DMS 273 (cell line): ENCODE measurements at regions not wholly inside any gene's neighbourhood (a gene's known extent, or its start where the extent isn't known, plus 50 kb on each side); places are given as distances from the start of the nearest gene placed in this dataset.

Source experiments
- DNase-seq: peaks from one replicate; lab custom pipeline; 2025; ENCODE audit not compliant: unreplicated experiment; lab: John Stamatoyannopoulos, UW

DNA sequence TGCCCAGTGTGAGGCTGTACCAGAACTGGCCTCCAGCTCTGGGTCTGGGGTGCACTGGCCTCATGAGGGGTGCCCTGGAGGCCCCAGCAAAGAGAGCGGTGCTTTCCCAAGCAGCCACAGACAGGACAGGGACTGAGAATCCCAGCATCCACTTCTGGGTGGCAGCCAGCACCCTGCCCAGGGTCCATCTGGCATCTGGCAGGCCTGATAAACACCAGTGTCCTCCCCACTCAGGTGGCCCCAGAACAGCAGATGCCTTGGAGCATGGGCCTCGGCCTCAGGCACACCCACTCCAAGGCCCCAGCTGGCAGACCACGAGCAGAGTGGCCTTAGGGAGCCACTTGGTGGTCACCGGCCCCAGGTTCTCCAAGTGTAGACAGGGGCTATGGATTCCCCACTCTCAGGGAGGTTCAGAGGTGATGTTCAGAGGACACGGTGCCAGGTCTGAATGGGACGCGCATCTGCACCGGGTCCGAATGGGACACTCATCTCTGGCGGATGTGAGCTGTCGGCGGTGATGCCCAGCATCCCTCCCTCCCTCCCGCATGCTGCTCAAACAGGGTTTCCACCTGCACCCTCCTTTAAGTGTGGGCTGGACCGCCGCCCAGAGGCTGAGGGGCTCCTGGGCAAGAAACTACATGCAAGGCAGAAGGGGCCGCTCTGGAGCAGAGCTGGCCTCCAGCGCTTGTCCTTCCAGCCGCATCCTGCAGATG lies 82.2 kb upstream of the GPC1 start:
- DNase-seq: no peak

DNA sequence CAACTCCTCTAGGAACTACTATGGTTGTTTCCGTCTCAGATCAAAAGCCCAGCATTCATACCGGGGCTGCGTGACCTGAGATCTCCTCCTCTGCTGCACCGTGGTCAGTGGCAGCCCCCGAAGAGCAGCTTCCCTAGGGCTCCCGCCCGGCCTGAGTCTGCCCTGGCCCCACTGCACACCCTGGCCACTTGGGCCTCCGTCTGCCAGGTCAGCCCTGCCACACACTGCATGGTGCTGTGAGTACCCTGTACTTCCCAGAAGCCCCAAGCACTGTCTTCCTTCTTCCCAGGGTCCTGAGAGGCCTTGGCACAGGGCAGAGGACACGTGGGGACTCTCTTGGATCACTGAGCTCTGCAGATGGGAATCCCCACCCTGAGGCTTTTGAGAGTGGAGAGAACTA lies 81.5 kb upstream of the GPC1 start:
- DNase-seq: no peak

DNA sequence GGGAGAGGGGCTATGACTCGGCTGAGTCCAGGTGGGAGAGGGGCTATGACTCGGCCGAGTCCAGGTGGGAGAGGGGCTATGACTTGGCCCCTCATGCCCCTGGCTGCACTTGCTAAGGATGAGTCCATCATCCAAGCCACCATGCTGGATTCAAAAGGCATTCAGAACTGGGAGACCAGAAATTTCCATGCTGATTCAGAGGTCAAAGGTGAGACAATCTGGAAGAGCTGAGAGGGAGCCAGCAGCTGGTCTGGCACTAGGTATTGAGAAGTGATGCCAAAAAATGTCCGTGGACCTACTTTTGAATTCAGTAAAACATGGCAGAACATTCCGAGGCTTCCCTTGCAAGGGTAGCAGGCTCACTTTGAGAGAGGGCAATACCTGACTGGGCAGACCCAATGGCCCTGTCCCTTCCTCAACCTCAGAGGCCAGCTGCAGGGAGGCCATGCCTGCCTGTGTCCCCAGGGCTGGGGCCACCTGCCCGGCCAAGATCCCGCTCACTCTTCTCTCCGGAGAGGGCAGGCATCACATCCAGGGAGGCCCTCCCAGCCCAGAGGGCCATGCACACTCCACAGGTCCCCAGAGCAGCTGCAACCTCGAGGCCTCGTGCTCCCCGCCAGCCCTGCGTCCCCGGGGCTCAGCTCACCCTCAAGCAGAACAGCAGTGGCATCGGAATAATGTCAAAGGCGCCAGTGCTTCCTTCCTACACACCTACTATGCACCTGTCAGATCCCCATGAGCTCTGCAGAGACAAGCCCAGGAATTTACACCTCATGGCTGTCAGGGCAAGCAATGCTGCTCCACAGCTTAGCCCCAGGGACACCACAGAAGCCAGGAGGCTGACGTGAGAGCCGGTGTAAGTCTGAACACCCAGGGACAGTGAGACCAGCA lies 80.2 kb upstream of the GPC1 start:
- DNase-seq: peak; percentile 28

DNA sequence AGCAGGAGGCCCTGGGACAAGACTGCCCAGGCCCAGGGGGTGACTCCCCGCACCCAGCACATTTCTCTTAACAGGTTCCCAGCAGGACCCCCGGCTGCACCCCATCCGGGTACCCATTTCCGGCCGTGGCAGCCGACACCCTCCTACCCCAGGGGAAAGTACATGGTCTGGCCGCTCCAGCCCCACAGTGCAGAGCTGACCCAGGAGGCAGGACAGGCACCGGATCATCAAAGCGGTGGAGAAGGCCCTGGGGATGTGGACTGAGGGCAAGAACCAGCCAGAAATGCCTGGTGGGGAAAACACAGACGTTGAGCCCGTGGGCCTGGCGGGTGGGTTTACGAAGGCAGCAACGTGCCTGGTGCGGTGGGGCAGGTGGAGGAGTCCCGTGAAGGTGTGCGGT lies 79.5 kb upstream of the GPC1 start:
- no peak for DNase-seq

DNA sequence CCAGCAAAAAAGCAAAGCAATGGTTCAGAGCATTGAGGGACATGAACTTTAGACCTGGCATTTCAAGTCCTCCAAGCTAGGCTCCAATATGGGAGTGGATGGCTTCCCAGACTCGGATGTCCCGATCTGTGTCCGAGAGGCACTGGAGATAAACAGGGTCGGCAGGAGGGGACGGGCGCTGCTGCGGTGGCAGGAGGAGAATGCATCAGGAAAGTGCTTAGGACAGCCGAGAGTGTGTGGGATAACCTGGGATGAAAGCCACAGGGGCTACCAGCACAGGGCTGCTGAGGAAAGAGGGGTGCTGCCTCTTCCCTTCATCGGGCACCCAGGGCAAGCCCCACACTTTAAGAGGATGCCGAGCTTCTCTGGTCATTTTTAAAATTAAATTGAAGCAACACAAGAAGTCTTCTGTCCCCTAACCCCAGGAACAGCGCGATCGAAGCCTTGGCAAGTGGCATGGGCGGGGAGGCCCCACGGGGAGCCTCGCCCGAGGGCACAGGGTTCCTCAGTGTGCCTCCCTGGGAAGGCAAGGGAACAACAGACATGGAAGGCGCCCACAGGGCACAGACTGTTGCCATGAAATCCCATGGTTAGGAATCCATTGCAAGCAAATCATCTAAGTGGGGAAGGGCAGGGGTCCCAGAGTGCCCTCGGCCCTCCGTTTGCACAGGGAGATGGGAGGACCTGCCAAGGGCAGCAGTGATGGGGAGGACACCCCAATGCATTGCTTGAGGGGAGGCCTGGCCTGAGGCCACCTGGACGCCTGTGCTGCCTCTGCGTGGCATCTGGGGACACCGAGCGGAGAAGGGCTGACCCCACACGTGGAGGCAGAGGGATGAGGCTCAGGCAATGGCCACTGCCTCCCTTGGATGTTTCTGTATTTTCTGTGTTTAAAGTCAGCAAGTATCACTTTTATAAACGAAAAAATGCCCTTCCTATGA lies 78.5 kb upstream of the GPC1 start:
- no peak for DNase-seq

DNA sequence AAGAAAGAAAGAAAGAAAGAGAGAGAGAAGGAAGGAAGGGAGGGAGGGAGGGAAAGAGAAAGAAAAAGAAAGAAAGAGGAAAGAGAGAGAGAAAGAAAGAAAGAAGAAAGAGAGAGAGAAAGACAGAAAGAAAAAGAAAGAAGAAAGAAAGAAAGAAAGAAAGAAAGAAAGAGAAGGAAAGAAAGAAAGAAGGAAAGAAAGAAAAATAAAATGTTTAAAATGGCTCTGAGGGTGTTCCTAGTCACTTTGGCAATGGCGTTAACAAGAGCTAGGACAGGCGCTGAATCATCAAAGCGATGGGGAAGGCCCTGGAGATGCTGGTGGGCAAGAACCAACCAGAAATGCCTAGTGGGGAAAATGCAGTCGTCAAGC lies 77.8 kb upstream of the GPC1 start:
- no peak for DNase-seq

DNA sequence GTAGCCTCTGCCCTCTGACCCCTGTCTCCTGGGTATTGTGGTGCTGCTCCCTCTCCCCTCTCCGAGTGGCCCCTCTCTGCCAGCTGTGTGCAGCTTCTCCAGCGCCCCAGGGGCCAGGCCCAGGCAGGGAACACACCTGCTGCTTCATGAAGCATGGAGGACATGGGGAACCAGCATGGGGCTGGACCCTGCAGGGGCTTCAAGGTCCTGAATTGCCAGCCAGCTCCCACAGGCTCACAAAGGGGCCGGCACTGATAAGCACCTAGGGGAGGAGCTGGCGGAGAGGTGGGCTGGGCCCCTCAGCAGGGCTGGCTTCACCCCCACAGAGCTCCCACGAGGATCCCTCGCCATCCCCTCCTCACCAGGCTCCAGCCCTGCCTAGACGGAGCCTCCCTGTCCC lies 77.4 kb upstream of the GPC1 start:
- no peak for DNase-seq

DNA sequence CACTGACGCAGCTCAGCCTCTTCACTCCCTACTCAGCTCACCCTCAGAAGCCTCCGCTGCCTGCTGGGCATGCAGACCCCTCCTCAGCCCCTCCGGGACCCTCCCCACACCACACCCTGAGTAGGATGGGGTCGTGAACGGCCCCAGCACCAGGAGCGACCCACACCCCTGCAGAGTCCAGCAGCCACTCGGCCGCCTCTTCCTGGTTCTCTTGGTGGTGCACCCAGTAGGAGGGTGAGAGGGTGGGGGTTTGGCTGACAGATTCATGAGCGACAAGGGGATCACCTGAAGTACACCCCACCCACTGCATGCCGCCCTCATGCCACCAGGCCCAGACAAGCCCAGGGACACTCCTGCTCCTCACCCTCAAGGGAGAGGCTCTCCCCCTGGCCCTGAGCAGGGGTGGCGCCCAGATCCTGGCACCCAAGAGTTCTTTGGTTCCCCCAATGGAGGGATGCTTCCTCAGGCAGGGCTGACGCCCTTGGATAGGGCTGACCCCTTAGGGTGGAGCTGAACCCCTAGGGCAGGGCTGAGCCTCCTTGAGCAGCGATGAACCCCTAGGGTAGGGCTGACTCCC lies 76.6 kb upstream of the GPC1 start:
- no peak for DNase-seq

DNA sequence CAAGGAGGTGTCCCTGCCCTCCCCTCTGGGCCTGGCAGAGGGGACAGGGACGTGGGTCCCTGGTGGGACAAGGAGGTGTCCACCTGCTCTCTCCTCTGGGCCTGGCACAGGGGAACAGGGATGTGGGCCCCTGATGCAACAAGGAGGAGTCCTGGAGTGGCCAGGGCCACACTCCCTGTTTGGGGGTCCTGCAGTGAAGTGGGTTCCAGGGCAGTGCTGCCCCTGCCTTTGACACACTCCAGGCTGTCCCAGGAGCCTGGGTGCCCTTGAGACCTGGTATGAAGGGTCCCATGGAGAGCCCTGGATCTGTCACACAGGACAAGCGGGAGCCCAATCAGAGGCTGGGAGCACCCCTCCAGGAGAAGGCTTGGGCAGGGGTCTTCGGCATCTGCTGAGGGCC lies 75.8 kb upstream of the GPC1 start:
- no peak for DNase-seq

DNA sequence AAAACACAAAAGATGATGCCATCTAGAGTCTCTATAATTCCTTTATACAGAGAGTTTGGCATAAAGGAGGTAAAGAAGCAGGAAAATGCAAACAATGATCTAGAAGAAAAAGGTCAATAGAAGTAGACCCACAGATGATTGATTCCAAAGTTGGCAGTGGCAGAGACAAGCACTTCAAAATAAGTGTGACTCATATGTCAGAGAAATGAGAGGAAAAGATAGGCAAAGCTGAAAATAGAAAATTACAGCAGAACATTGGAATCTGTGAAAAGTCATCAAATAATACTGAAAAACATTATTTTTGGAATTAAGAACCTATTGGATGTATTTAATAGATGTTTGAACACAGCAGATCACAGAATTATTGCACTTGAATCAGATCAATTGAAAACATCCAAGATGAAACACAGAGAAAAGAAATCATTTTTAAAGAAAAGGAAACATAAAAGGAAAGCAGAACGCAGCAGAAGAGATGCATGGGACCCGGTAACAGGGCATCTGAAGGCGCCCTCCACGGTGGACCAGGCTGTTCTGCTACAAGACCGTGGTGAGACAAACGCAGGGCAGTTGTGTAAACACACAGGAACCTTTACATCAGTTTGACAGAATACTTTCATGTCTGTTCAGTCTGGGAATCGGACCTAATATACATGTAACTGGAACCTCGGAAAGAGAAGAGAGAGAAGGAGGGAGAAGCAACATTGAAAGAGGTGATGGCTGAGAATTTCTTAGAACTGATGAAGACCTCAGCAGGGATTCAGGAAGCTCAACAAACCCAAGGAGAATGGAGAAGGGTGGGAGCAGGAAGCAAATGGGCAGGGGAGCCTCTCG lies 74.6 kb upstream of the GPC1 start:
- DNase-seq: no peak

DNA sequence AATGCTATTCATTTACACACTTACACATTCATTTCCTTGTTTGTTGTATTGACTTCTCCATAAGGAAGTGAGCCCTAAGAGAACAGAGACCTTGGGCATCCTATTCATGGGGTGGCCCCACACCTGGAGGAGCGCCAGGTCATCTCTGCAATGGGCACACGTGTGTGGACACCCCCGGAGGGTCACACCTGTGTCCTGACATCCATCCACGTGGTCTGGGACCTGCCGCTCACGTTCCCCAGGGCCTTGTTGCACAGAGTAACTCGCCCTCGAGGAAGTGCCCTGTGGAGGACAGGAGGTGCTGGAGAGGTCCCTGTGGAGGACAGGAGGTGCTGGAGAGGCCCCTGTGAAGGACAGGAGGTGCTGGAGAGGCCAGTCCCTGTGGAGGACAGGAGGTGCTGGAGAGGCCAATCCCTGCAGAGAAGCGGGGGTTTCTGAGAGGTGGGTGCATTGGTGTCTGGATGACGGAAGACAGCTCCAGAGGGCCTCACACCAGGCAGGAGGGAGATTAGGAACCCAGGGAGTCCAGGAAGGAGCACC lies 73.2 kb upstream of the GPC1 start:
- no peak for DNase-seq

DNA sequence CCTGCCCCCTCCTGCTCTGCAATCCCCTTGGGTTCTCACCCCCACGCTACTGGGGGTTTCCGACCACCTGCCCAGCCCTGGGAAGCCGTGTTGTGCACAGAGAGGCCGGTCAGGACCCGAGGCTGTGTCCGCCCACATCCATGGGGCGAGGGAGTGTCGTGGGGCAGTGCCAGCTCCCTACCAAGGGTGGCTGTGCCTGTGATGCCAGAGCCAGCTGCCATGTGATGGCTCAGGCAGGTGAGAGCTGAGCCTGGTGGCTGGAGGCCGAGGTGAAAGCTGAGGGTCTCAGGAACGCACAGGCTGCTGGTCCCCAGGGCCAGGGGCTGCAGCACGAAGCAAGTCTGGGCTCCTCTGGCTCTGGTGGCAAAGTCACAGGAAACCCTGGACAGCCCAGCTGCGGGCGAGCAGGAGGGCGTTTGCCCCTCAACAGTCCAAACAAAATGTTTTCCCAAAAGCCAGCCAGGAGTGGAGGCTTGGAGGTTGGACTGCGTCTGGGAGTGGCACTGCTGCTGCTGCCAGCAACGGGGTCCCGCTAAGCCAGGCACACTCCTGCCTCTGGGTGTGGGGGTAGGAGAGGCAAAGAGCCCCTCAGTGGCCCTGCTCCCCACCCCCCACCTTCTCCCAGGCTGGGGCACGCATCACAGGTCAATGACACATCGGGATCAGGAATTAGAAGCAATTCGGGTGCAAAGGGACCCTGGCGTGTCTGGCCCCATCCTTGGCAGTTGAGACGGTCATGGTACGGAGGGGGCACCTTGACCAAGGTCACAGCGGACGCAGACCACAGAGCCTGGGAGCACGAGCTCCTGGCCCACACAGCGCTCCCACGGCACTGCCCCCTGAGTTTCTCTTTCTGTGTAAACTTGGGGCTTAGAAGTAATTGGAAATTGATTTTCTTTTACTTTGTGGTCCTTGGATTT lies 72.4 kb upstream of the GPC1 start:
- no peak for DNase-seq

DNA sequence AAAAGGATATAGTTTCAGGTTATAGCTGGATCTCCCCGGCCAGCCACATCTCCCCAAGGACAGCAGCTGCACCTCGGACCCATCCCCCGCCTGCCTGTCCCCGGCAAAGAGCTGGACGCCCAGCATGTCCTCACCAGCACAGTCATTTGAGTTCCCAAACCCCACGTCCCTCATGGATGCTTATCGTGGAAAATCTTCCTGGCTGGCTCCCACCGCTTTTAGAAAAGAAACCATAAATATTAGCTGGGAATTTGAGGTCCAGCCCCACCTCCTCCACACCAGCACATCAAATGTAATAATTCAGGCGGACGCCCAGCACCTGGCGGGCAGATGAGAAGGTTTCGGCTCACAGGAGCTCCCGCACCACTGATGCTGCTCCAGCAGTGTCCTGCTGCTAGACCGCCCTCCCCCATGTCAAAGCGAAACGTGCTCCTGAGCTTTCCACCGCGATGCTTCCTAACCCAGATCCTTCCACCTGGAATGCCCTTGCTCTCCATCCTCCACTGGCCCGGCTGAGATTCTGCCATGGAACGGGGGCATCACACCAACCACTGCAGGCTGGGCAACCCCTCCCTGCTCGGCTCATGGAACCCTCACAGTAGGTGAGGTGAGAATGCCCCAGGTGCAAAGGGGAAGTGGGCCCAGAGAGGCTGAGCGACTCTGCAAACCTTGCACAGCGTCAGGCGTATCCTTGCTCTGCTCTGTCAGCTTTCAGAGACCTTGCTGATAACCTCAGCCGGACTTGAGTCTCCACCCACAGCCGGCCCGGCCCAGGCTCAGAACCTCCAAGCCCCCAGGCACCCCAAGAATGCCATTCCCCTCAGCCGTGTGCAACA lies 71.5 kb upstream of the GPC1 start:
- no peak for DNase-seq

DNA sequence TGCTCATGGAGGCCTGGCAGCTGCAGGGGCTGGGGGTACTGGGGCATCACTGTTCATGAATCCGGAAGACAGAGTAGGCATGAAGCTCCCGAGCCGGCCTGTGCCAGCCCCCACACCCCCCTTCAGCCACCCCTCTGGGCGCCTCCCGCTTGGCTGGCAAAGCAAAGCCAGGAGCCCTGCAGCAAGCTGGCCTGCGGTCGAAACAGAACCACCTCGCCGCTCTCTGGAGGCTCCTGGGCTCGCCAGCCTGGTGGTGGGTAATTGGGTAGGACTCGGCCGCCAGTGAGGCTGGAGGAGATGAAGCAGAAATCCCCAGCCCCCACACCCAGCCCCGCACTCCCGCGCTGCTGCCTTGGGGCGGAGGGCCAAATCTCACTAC lies 70.9 kb upstream of the GPC1 start:
- DNase-seq: no peak

DNA sequence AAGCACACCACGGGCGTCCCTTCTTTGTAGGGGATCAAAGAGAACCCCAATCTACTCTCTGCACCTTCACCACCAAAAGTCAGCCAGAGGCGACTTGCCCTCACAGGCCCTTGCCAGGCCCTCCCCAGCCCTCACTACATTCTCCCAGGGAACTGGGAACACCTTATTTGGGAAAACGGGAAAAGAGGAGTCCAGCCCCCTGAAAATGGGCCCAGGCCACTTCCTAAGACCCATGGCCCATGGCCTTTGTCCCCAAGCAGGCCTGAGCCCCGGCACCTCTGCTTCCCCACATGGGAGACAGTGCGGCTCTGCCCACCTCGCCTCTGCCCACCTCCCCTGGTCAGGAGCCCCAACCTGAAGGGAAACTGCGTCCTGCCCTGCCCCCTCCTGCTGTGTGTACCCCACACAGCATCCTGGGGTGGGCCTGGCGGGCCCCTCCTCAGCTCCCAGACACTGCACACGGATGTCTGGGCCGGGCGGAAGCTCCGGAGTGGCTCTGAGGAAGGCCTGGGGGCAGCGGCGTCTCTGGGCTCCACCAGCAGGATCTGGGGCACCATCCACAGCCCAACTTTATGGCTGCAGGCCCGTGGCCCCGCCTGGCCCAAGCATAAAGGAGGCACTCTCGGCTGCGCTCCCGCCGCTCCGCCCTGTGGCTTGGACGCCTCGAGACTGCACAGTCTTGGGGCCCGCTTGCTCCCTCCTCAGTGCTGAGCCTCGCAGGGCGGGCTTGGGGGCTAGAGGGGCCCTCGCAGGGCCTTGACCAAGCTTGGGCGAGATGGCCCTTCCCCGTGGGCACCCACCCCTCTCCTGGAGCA lies 70.3 kb upstream of the GPC1 start:
- DNase-seq: no peak

DNA sequence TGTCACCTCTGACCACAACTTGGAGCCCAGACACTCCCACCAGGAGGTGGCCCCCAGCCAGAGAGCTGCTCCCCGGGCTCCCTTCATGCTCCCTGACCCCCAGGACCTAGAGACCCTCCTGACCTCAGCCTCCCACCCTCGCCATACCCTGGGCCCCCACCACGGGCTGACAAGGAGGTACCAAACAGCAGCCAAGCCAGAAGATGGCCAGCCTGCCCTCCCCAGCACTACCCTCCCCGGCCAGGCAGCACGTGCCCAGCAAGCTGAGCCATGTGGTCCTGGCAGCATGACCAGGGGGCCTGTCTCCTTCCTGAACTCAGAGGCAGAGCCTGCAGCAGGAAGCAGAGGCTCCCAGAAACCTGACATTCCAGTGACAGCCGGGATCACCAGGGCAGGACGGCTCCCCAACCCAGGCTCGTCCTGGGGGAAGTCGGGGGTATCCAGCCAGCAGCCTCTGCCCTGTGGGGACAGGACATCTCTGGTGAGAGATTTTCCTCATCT lies 69.4 kb upstream of the GPC1 start:
- DNase-seq: no peak

DNA sequence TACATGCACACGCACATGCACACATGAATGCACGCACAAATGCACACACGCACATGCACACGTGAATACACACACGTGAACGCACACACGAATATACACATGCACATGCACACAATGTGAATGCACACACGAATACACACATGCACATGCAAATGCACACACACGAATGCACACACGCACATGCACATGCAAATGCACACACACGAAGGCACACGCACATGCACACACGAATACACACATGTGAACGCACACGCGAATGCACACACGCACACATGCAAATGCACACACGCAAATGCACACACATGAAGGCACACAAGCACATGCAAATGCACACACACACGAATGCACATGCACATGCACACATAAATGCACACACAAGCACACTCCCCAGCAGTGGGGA lies 68.6 kb upstream of the GPC1 start:
- DNase-seq: no peak
